Endodermal cell (in vitro differentiated cells): ENCODE measurements at regions not wholly inside any gene's neighbourhood (a gene's known extent, or its start where the extent isn't known, plus 50 kb on each side); places are given as distances from the start of the nearest gene placed in this dataset.
A peak's percentile ranks its signal among the peaks of the same experiment; 100 is the strongest.

Source experiments
- DNase-seq: peaks from one replicate; pipeline ENCODE4 v3.0.0-alpha.2; 2017
- H3K27ac ChIP-seq: 2 replicates; pipeline ENCODE4 v1.5.1; 2013; ENCODE audit warnings: mild to moderate bottlenecking, low read depth, low read length, moderate library complexity
- H3K27me3 ChIP-seq: 2 replicates; pipeline ENCODE4 v1.6.1; 2013; ENCODE audit warnings: mild to moderate bottlenecking, low read length, moderate library complexity; ENCODE audit not compliant: insufficient read depth, control insufficient read depth, poor library complexity, severe bottlenecking
- H3K36me3 ChIP-seq: 2 replicates; pipeline ENCODE4 v1.7.0; 2013; ENCODE audit warnings: mild to moderate bottlenecking, low read length, moderate library complexity; ENCODE audit not compliant: control insufficient read depth, insufficient read depth
- H3K4me1 ChIP-seq: one replicate; pipeline ENCODE4 v1.7.0; 2013; ENCODE audit warnings: low read length; ENCODE audit not compliant: control insufficient read depth, insufficient read depth
- H3K4me3 ChIP-seq: 2 replicates; pipeline ENCODE4 v1.5.1; 2013; ENCODE audit warnings: mild to moderate bottlenecking, low read length, moderate library complexity
- H3K9ac ChIP-seq: 2 replicates; pipeline ENCODE4 v1.6.1; 2013; ENCODE audit warnings: mild to moderate bottlenecking, low read length, moderate library complexity; ENCODE audit not compliant: poor library complexity, severe bottlenecking; ENCODE audit errors: extremely low read depth
- H3K9me3 ChIP-seq: 2 replicates; pipeline ENCODE4 v1.6.1; 2013; ENCODE audit warnings: mild to moderate bottlenecking, low read length, moderate library complexity; ENCODE audit not compliant: control insufficient read depth
- H3K27ac Mint-ChIP-seq: 2 replicates; pipeline ENCODE4 v1.8.0; 2020; ENCODE audit warnings: mixed read lengths
- H3K27me3 Mint-ChIP-seq: 2 replicates; pipeline ENCODE4 v1.8.0; 2021; ENCODE audit warnings: mild to moderate bottlenecking, mixed read lengths; ENCODE audit not compliant: insufficient read depth
- H3K36me3 Mint-ChIP-seq: 2 replicates; pipeline ENCODE4 v1.8.0; 2020; ENCODE audit warnings: low read depth, mixed read lengths
- H3K4me1 Mint-ChIP-seq: 2 replicates; pipeline ENCODE4 v1.8.0; 2020; ENCODE audit warnings: mixed read lengths
- H3K4me3 Mint-ChIP-seq: 2 replicates; pipeline ENCODE4 v1.8.0; 2020; ENCODE audit warnings: mild to moderate bottlenecking, moderate library complexity, mixed read lengths
- H3K9me3 Mint-ChIP-seq: 2 replicates; pipeline ENCODE4 v1.8.0; 2020; ENCODE audit warnings: mild to moderate bottlenecking, mixed read lengths
- CTCF ChIP-seq: fragments of 200-600 bp; sonication (generic); conservative IDR thresholded peaks from 2 replicates; pipeline ENCODE4 v1.5.0; 2021; ENCODE audit warnings: antibody characterized with exemption, mild to moderate bottlenecking
- WGBS, 2 experiments: methylation state at CpG; one replicate each; pipeline versions ENCODE4 v1.1.5 to v1.1.7; 2013; ENCODE audit warnings: missing lambda C conversion rate in 2 of 2, mixed read lengths in 1 of 2; ENCODE audit not compliant: insufficient coverage in 1 of 2, insufficient read length in 1 of 2; 5-methylcytosine and 5-hydroxymethylcytosine counted together

DNA sequence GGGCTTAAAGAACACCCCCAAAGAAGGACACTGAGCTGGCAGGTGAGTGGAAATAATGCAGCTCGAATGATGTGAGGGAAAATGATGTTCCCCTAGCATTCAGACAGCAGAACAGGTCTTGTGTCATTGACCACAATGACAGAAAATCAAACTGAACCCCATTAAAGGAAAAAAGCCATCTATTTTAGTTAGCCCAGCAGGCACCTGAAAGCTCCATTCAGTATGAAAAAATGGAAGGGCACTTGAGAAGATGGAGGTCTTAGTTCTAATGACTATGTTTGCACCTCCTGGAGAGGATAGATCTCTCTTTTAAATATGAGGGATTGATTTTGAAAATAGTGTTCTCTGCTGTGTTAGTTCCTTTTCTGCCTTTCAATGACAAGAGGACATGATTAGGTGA, 323.1 kb downstream of the NKX6-1 start:
- WGBS, 2 experiments, result 82 to 100% methylated on average over 1 of the region's 1 CpG
- no peak for TF ChIP-seq CTCF
- H3K27ac Mint-ChIP-seq, result no peak overlapping the region

GRCh38 chr4:84171871-84172270, 327.2 kb downstream of the NKX6-1 start:
- no peak overlapping the region for H3K27ac Mint-ChIP-seq
- TF ChIP-seq CTCF, result no peak
- WGBS, 2 experiments, result 80 to 97% methylated on average over 1 of the region's 1 CpG

More for the DNA sequence above, 323.1 kb downstream of the NKX6-1 start:
- Histone ChIP-seq H3K27ac (no peak overlapping the region), H3K9me3 (no peaks in the 10 kb centered on the region), H3K4me3 (no peak overlapping the region), H3K27me3 (no peaks in the 10 kb centered on the region), H3K36me3 (no peaks in the 10 kb centered on the region), H3K9ac (no peak overlapping the region), H3K4me1 (no peaks in the 10 kb centered on the region)
- Mint-ChIP-seq H3K27me3 (no peaks in the 10 kb centered on the region), H3K4me3 (no peak overlapping the region), H3K36me3 (no peaks in the 10 kb centered on the region), H3K9me3 (no peaks in the 10 kb centered on the region), H3K4me1 (no peaks in the 10 kb centered on the region)
- DNase-seq, result no peak

GRCh38 chr4:84167564-84167963, 331.5 kb downstream of the NKX6-1 start:
- WGBS, 2 experiments, result 38 to 54% methylated on average over 2 to 4 of the region's 4 CpGs
- Histone ChIP-seq H3K36me3 (no peaks in the 10 kb centered on the region), H3K4me1 (no peaks in the 10 kb centered on the region), H3K4me3 (no peak overlapping the region), H3K9me3 (no peaks in the 10 kb centered on the region), H3K27me3 (no peaks in the 10 kb centered on the region), H3K9ac (no peak overlapping the region), H3K27ac (no peak overlapping the region)
- no peak overlapping the region for H3K4me3 Mint-ChIP-seq
- peak; percentile 77 for TF ChIP-seq CTCF
- no peaks in the 10 kb centered on the region for H3K36me3 Mint-ChIP-seq
- no peak overlapping the region for H3K27ac Mint-ChIP-seq
- no peaks in the 10 kb centered on the region for H3K9me3 Mint-ChIP-seq
- peak; percentile 77 for DNase-seq
- no peaks in the 10 kb centered on the region for H3K27me3 Mint-ChIP-seq
- no peaks in the 10 kb centered on the region for H3K4me1 Mint-ChIP-seq

More at GRCh38 chr4:84171871-84172270, 327.2 kb downstream of the NKX6-1 start:
- Histone ChIP-seq H3K4me3 (no peak overlapping the region), H3K36me3 (no peaks in the 10 kb centered on the region), H3K4me1 (no peaks in the 10 kb centered on the region), H3K9ac (no peak overlapping the region), H3K27me3 (no peaks in the 10 kb centered on the region), H3K9me3 (no peaks in the 10 kb centered on the region), H3K27ac (no peak overlapping the region)
- Mint-ChIP-seq H3K9me3 (no peaks in the 10 kb centered on the region), H3K36me3 (no peaks in the 10 kb centered on the region), H3K4me1 (no peaks in the 10 kb centered on the region), H3K4me3 (no peak overlapping the region), H3K27me3 (no peaks in the 10 kb centered on the region)
- no peak for DNase-seq
